ENCODE measurements at regions not wholly inside any gene's neighbourhood (a gene's known extent, or its start where the extent isn't known, plus 50 kb on each side); places are given as distances from the start of the nearest gene placed in this dataset.

GRCh38 chr4:137309424-137309823 is 222.9 kb downstream of the PCDH18 start:
- Histone ChIP-seq H3K4me2 (ENCODE audit: low read depth, low read length) (no peak overlapping the region), H3K18ac (ENCODE audit: low read depth, low read length) (peak overlapping the region; percentile 56; the same call in 1 of the 2 replicates), H3K4ac (ENCODE audit: low read depth, low read length) (peak overlapping the region; percentile 62; the same call in 1 of the 2 replicates), H3K9me1 (ENCODE audit: insufficient read depth, low read length) (peaks cover 3% of the 10 kb centered on the region; the same call in 1 of the 2 replicates), H3K27ac (ENCODE audit: insufficient read depth, low read length) (no peak overlapping the region), H2BK120ac (ENCODE audit: low read depth, low read length) (peak overlapping the region; percentile 62), H4K20me1 (ENCODE audit: insufficient read depth, low read length) (no peaks in the 10 kb centered on the region), H3K56ac (ENCODE audit: extremely low read depth, insufficient read depth, low read length) (no peak overlapping the region; the same call in 1 of the 2 replicates), H2AK5ac (ENCODE audit: low read depth, low read length) (peak overlapping the region; percentile 10; the same call in 1 of the 2 replicates), H3K9me3 (ENCODE audit: control insufficient read depth, insufficient read depth, low read length) (no peaks in the 10 kb centered on the region), H3K27me3 (ENCODE audit: control insufficient read depth, insufficient read depth, low read length) (no peaks in the 10 kb centered on the region), H3K23ac (ENCODE audit: low read depth, low read length) (no peak overlapping the region), H4K91ac (ENCODE audit: insufficient read depth, low read depth, low read length) (no peak overlapping the region), H4K8ac (ENCODE audit: low read depth in 2 of 2, low read length in 2 of 2) (no peak overlapping the region), H2AK9ac (replicated peaks; ENCODE audit: low read depth, low read length, poor library complexity) (no peak overlapping the region), H2AFZ (replicated peaks; ENCODE audit: low read length, poor library complexity) (no peak overlapping the region), H2BK20ac (ENCODE audit: low read depth, low read length) (0 out of 2 replicates have a peak overlapping the region, but pooled peaks have one; percentile 71), H4K5ac (ENCODE audit: low read depth, low read length) (no peak overlapping the region), H3K79me1 (ENCODE audit: low read depth in 1 of 2, low read length in 2 of 2) (no peaks in the 10 kb centered on the region), H3K4me1 (ENCODE audit: control insufficient read depth, insufficient read depth, low read length) (peaks cover 10% of the 10 kb centered on the region), H3K36me3 (ENCODE audit: control insufficient read depth, insufficient read depth, low read length) (no peaks in the 10 kb centered on the region), H2BK5ac (ENCODE audit: low read depth, low read length, poor library complexity, severe bottlenecking) (no peak overlapping the region), H3K14ac (replicated peaks; ENCODE audit: low read depth, low read length) (no peak overlapping the region), H3K4me3 (ENCODE audit: insufficient read depth, low read depth, low read length) (no peak overlapping the region), H3K9ac (ENCODE audit: low read depth, low read length) (no peak overlapping the region), H2BK15ac (ENCODE audit: low read depth, low read length) (peak overlapping the region; percentile 56; the same call in 1 of the 3 replicates)
- DNase-seq, result no peak
- in situ Hi-C loops (cut with MboI; ENCODE audit: low sequenced_read_pairs) (no loop called here), intact Hi-C loops (cut with micrococcal nuclease) (no loop called here), dilution Hi-C loops (cut with HindIII; ENCODE audit: low sequenced_read_pairs, unreplicated experiment) (no loop called here)
- no CpG with 5 or more reads among the region's 1 CpG for WGBS, 2 experiments (ENCODE audit: extremely low coverage in 2 of 2, insufficient read length in 1 of 2)
- no peak for TF ChIP-seq SMC3 (IDR thresholded peaks at IDR 0.05; ENCODE audit: low read depth, low read length)
- no peak for TF ChIP-seq CHD1 (IDR thresholded peaks at IDR 0.05; ENCODE audit: low read depth, low read length)
- no peak for TF ChIP-seq ELK1 (IDR thresholded peaks at IDR 0.05; ENCODE audit: borderline replicate concordance, low read depth, low read length)
- no peak for TF ChIP-seq MAFK (IDR thresholded peaks at IDR 0.05; ENCODE audit: low read depth, low read length)
- no peak for TF ChIP-seq RCOR1 (IDR thresholded peaks at IDR 0.05; ENCODE audit: insufficient replicate concordance, low read length)
- ATAC-seq (ENCODE audit: low read depth), result no peak
- CTCF ChIA-PET, result no interaction called here
- POLR2A ChIA-PET (ENCODE audit: unreplicated experiment), result no interaction called here
- no TSS peak for BruUV-seq (replicated peaks)

Data from IMR-90 (cell line).